ENCODE measurements at regions not wholly inside any gene's neighbourhood (a gene's known extent, or its start where the extent isn't known, plus 50 kb on each side); places are given as distances from the start of the nearest gene placed in this dataset.

DNA sequence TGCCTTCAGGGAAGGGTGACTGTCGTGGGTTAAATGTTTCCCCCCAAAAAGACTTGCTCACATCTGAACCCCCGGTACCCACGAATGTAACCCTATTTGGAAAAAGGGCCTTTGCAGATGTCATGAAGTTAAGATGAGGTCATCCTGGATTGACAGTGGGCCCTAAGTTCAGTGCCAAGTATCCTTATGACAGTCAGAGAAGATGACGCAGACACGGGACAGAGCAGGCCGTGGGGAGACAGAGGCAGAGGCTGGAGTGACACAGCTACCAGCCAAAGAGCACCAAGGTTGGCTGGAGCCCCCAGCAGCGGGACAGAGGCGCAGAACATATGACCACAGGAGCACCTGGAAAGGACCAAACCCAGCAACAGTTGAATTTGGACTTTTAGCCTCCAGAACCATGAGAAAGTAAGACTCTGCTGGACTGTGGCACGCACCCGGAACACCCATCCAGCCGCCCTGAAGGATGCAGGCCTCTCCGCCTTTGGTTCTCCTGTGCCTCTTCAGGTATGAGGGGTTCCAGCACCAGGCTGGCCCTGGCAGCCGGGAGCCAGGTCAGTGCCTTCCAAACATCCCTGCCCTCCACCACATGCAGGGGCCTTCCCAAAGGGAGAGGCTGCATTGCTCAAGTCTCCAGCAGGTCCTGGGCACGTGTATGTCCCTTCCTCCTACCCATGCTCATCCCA is 104.0 kb downstream of the FOXL1 start:
- Mint-ChIP-seq H3K9me3 (no peaks in the 10 kb centered on the region), H3K36me3 (ENCODE audit: low read depth) (no peaks in the 10 kb centered on the region), H3K27ac (no peak overlapping the region), H3K4me3 (no peak overlapping the region), H3K4me1 (ENCODE audit: low read depth) (peaks cover 4% of the 10 kb centered on the region), H3K27me3 (ENCODE audit: low read depth) (peaks cover 4% of the 10 kb centered on the region)
- DNase-seq (ENCODE audit: low spot score), result no peak

DNA sequence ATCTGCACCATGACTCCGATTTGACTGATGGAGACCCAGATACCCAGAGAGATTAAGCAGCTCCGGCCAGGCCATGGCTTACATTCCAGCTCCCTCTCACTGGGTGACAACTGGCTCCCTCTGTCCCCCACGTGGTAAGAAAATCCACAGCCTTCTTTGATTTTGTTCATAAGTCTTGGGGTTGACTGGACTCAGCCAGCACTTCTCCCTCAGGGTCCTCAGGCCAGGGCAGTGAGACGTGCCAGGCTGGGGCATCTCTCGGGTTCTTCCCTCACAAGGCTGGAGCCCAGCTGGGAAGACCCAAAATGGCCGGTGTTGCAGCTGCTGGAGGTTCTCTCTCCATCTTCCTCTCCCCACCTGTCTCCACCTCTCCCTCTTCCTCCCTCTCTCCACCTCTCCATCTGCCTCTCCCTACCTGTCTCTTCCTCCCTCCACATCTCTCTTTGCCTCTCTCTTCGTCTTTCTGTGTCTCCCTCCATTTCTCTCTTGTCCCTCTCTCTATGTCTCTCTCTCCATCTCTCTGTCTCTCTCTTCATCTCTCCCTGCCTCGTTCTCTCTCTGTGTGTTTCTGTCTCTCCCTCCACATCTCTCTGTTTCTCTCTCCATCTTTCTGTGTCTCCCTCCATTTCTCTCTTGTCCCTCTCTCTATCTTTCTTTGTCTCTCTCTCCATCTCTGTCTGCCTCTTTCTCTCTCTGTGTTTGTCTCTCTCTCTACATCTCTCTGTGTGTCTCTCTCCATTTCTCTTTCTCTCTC is 105.3 kb downstream of the FOXL1 start:
- no peak for DNase-seq (ENCODE audit: low spot score)
- H3K27ac Mint-ChIP-seq, result peak overlapping the region; percentile 1
- peaks cover 4% of the 10 kb centered on the region for H3K4me1 Mint-ChIP-seq (ENCODE audit: low read depth)
- H3K36me3 Mint-ChIP-seq (ENCODE audit: low read depth), result no peaks in the 10 kb centered on the region
- H3K4me3 Mint-ChIP-seq, result no peak overlapping the region
- H3K9me3 Mint-ChIP-seq, result no peaks in the 10 kb centered on the region
- H3K27me3 Mint-ChIP-seq (ENCODE audit: low read depth), result peaks cover 4% of the 10 kb centered on the region

DNA sequence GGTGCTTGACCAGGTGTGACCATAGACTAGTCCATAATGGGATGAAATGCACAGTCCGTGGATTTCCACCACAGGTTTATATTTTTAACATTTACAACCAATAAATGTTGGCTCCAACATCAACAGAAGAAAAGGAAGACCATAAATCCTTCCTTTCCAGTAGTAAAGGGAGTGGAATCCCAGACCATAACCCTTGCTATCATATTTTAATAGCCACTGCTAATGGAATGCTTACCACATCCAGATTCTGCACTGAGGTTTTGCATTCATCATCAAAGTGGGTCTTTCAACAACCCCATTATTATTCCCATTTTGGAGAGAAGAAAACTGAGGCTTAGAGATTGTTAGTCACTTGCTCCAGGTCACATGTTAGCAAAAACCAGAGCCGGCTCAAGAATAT is 106.7 kb downstream of the FOXL1 start:
- Mint-ChIP-seq H3K4me3 (no peak overlapping the region), H3K4me1 (ENCODE audit: low read depth) (peaks cover 4% of the 10 kb centered on the region), H3K36me3 (ENCODE audit: low read depth) (no peaks in the 10 kb centered on the region), H3K27ac (no peak overlapping the region), H3K9me3 (no peaks in the 10 kb centered on the region), H3K27me3 (ENCODE audit: low read depth) (peaks cover 4% of the 10 kb centered on the region)
- no peak for DNase-seq (ENCODE audit: low spot score)

DNA sequence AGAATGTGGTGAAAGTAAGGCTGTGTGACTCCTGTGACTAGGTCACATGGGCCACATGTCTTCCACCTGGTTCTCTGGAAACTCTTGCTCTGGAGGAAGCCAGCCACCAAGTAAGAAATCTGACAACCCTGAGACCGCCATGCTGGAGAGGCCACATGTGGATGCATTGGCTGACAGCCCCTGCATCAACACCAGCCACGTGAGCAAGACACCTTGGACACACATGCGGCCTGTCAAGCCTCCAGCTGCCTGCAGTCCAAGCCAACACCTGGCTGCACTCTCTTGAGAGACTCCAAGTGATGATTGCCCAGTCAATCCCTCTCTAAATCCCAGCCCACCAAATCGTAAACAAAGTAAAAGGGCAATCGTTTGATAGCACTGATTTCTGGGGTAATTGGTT is 112.6 kb downstream of the FOXL1 start:
- no peak for DNase-seq (ENCODE audit: low spot score)

DNA sequence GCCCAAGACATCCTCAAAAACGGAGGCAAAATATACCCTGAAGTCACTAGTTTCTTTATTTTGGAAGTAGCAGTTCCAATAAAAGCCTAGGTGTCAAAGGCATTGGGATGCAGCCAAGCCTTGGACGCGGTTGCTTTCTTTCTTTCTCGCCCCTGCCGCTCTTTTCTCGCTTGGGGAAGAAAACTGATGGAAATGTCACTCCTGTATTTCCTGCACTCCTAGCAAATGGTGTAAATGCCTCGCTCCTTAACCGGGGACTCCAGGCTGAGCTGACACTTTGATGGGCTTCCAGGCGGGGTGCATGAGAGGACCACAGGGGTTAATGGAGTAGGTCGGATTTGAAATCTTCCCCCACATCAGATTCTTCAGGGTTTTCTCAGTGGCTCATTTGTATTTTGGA is 114.1 kb downstream of the FOXL1 start:
- no peak for DNase-seq (ENCODE audit: low spot score)
- H3K27ac Mint-ChIP-seq, result no peak overlapping the region
- H3K36me3 Mint-ChIP-seq (ENCODE audit: low read depth), result no peaks in the 10 kb centered on the region
- no peaks in the 10 kb centered on the region for H3K4me1 Mint-ChIP-seq (ENCODE audit: low read depth)
- H3K4me3 Mint-ChIP-seq, result no peak overlapping the region
- peaks cover 9% of the 10 kb centered on the region for H3K27me3 Mint-ChIP-seq (ENCODE audit: low read depth)
- H3K9me3 Mint-ChIP-seq, result no peaks in the 10 kb centered on the region

More for the DNA sequence above, 112.6 kb downstream of the FOXL1 start:
- Mint-ChIP-seq H3K4me3 (no peak overlapping the region), H3K36me3 (ENCODE audit: low read depth) (no peaks in the 10 kb centered on the region), H3K27ac (no peak overlapping the region), H3K4me1 (ENCODE audit: low read depth) (no peaks in the 10 kb centered on the region), H3K27me3 (ENCODE audit: low read depth) (peaks cover 9% of the 10 kb centered on the region), H3K9me3 (no peaks in the 10 kb centered on the region)

DNA sequence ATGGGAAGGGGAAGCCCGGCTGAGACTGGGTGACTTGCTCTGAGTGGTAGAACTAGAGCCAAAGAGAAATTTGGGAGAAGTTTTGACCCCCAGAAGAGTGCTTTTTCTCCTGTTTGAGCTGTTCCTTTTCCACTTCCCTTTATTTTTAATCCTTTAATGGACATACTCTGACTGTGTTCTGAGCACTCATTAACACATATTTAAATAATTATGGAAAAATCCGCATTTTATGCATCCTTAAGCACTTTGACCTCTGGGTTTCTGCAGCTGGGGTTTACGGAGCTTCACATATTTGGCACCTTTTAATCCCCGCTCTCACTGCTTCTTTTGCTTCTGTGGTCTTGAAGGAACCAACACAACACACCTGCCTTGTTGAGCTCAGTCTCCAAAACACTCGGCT is 114.7 kb downstream of the FOXL1 start:
- no peaks in the 10 kb centered on the region for H3K36me3 Mint-ChIP-seq (ENCODE audit: low read depth)
- no peaks in the 10 kb centered on the region for H3K9me3 Mint-ChIP-seq
- no peaks in the 10 kb centered on the region for H3K4me1 Mint-ChIP-seq (ENCODE audit: low read depth)
- no peak for DNase-seq (ENCODE audit: low spot score)
- no peak overlapping the region for H3K27ac Mint-ChIP-seq
- peaks cover 9% of the 10 kb centered on the region for H3K27me3 Mint-ChIP-seq (ENCODE audit: low read depth)
- no peak overlapping the region for H3K4me3 Mint-ChIP-seq

DNA sequence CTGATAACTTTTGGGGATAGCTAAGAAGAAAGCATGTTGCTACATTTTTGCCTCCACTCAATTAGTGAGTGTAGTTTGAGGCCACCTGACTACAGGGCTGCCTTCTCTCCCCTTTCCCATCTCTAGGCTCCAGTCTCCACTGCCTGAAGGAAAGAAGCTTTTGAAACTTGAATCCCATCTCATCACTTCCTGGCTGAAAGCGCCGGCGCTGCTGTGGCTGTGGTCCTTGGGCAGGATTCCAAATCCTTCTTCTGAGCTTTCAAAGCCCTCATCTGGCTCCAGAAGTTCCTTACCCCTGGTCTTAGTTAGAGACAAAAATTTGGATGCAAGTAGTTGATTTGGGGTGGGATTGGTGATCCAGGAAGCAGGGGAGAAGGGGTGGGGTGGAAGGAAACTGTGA is 119.4 kb downstream of the FOXL1 start:
- no peak for DNase-seq (ENCODE audit: low spot score)
- Mint-ChIP-seq H3K9me3 (no peaks in the 10 kb centered on the region), H3K27ac (no peak overlapping the region), H3K27me3 (ENCODE audit: low read depth) (peaks cover 4% of the 10 kb centered on the region), H3K4me1 (ENCODE audit: low read depth) (no peaks in the 10 kb centered on the region), H3K36me3 (ENCODE audit: low read depth) (no peaks in the 10 kb centered on the region), H3K4me3 (no peak overlapping the region)

DNA sequence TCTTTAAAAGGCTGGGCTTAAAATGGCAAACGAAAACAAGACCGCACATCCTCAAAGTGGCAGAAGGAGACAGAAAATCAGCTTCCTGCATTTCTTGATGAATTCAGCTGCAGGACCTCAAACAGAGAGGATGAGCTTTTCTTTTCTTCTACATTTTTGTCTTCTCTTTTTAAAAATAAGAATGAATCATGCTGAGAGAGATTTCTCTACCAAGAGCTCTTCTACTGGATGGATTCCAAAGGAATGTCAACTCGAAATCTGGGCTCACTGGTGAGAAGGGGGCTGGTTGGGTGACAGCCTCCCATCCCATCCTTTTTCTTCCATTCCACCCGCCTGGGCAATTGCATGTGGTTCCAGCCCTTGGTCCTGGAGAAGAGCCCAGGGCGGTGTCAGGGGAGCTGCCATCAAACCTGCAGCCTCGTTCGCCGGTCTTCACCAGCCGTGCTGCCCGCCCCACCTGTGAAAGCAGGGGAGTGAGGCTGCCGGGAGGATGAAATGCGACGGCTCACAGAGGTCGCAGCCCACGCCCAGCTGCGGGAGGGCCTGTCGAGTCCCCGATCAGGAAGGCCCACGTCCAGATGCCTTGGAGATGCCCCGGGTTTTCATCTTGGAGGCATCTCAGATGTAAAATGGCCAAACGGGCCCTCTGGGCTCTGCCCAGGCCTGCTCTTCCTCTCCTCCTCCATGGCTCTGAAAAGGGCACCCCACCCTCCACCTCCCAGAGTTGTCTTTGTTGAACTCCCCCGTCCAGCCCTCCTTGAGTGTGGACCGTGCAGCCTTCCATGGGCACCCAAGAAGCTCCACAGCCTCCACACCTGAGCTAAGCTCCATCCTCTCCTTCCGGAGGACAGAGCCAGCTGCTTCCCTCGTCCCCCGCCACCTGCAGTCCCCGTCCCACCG is 121.9 kb downstream of the FOXL1 start:
- Mint-ChIP-seq H3K27ac (no peak overlapping the region), H3K27me3 (ENCODE audit: low read depth) (no peaks in the 10 kb centered on the region), H3K4me1 (ENCODE audit: low read depth) (no peaks in the 10 kb centered on the region), H3K9me3 (no peaks in the 10 kb centered on the region), H3K36me3 (ENCODE audit: low read depth) (no peaks in the 10 kb centered on the region), H3K4me3 (no peak overlapping the region)
- DNase-seq (ENCODE audit: low spot score), result no peak

DNA sequence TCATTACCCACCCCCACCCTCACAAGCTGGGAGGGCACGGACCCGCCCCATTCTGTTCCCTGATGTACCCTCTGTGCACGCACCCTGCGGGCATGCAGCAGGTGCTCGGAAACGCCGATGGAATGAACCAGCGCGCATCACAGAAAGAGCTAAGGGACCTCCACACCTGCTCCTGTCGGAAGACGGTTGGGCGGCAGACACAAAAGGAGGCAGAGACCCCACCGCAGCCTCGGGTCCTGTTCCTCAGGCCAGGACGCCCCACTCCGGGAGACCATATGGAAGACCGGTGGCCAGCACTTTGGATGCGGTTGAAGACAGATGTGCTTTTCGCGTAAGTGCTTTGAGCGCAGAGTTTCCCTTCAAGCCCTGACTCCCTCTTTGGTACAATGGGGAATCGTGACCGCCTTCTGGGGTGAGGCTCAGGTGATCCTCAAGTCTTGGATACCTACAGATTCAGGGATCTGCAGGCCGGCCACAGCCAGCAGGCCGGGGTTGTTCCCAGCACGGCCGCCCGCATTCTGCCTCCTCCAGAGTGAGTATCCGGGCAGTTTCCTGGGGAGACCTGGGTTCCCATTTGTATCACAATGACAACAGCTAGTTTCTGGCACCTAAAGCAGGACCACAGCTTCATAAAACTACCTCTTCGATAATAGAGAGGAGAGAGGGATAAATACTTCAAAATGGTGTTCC is 123.1 kb downstream of the FOXL1 start:
- Mint-ChIP-seq H3K36me3 (ENCODE audit: low read depth) (no peaks in the 10 kb centered on the region), H3K27ac (no peak overlapping the region), H3K4me3 (no peak overlapping the region), H3K9me3 (no peaks in the 10 kb centered on the region), H3K4me1 (ENCODE audit: low read depth) (no peaks in the 10 kb centered on the region), H3K27me3 (ENCODE audit: low read depth) (no peaks in the 10 kb centered on the region)
- no peak for DNase-seq (ENCODE audit: low spot score)

DNA sequence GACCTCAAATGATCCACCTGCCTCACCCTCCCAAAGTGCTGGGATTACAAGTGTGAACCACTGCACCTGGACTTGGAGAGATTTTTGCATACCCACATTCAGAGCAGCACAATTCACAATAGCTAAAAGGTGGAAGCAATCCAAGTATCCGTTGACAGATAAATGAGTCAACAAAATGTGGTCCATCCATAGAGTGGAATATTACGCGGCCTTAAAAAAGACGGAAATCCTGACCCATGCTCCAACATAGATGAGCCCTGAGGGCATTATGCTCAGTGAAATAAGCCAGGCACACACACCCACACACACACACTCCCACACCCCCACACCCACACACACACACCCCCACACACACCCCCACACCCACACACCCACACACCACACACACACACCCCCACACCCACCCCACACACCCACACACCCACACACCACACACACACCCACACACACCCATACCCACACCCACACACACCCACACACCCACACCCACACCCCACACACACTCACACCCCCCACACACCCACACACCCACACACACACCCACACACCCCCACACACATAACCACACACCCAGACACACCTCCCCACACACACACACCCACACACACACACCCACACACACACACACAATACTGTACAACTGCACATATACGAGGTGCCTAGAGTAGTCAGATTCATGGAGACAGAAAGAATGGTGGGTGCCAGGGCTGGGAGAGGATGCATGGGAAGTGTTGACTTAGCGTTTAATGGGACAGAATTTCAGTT is 124.7 kb downstream of the FOXL1 start:
- Mint-ChIP-seq H3K36me3 (ENCODE audit: low read depth) (no peaks in the 10 kb centered on the region), H3K4me3 (no peak overlapping the region), H3K9me3 (no peaks in the 10 kb centered on the region), H3K4me1 (ENCODE audit: low read depth) (no peaks in the 10 kb centered on the region), H3K27ac (no peak overlapping the region), H3K27me3 (ENCODE audit: low read depth) (no peaks in the 10 kb centered on the region)
- DNase-seq (ENCODE audit: low spot score), result no peak

DNA sequence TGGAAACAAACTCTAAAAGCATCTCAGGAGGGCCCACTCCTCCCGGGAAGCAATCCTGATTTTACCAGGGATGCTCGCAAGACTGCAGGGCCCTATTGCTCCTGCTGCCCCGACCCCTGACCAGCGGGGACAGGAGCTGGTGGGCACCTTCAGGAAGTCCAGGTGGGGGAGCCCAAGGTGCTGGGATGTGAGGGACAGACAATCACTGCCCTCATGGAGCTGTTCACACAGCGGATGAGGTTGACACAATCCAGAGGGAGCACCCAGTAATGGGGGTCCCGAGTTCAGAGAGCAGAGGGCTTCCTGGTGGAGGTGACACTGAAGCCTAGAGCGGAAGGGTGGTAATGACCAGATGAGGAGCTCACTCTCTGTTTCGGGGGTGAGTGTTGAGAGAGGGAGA is 126.2 kb downstream of the FOXL1 start:
- Mint-ChIP-seq H3K4me1 (ENCODE audit: low read depth) (no peaks in the 10 kb centered on the region), H3K4me3 (no peak overlapping the region), H3K27ac (no peak overlapping the region), H3K36me3 (ENCODE audit: low read depth) (no peaks in the 10 kb centered on the region), H3K27me3 (ENCODE audit: low read depth) (no peaks in the 10 kb centered on the region), H3K9me3 (no peaks in the 10 kb centered on the region)
- DNase-seq (ENCODE audit: low spot score), result no peak

DNA sequence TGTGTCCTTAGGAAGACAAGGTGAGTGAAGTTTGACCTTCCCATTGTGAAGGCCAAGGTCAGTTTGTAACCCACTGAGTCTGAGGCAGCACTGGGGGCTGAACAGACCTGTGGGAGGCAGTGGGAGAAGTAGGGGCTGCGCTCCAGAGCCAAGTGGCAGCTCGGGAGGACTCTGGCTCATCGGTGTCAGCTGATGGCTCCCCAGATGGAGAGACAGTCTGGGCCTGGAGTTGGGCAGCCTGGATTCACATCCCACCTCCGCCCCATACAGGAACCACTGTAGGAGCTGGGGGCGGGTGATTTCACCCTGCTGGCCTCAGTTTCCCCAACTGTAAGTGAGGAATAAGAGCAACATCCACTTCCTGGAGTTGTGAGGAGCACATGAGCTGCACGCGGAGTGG is 128.4 kb downstream of the FOXL1 start:
- Mint-ChIP-seq H3K36me3 (ENCODE audit: low read depth) (no peaks in the 10 kb centered on the region), H3K27ac (no peak overlapping the region), H3K9me3 (no peaks in the 10 kb centered on the region), H3K4me3 (no peak overlapping the region), H3K27me3 (ENCODE audit: low read depth) (no peaks in the 10 kb centered on the region), H3K4me1 (ENCODE audit: low read depth) (no peaks in the 10 kb centered on the region)
- DNase-seq (ENCODE audit: low spot score), result no peak

DNA sequence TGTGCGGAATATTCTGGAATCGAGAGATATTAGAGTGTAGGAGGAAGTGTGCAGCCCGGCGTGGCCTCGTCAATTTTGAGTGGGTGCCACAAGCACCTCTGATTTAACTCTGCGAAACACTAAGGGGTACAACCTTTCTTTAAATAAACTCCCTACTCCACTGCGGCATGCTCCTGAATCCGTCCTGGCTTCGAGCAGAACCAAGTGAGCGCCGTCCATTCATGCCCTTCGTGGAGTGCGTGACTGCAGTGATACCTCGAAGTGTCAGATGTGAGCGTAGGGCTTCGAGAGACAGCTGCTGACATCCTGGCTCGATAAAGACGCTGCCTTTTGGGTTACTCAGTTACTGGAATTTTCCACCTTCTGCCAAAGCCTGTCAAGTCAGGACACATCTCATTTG is 128.8 kb downstream of the FOXL1 start:
- Mint-ChIP-seq H3K36me3 (ENCODE audit: low read depth) (no peaks in the 10 kb centered on the region), H3K27me3 (ENCODE audit: low read depth) (no peaks in the 10 kb centered on the region), H3K4me1 (ENCODE audit: low read depth) (no peaks in the 10 kb centered on the region), H3K27ac (no peak overlapping the region), H3K4me3 (no peak overlapping the region), H3K9me3 (no peaks in the 10 kb centered on the region)
- DNase-seq (ENCODE audit: low spot score), result no peak

All from T-helper 2 cell treated with Interferon-gamma antibody and Interleukin-4, amounts not matched to agents 5 μg/mL and 100 μg/mL, for 36 hours (primary cell).